ENCODE measurements at regions not wholly inside any gene's neighbourhood (a gene's known extent, or its start where the extent isn't known, plus 50 kb on each side); places are given as distances from the start of the nearest gene placed in this dataset.

GRCh38 chr9:104361207-104361606, 142.9 kb upstream of the OR13F1 start:
- no peak for DNase-seq (ENCODE audit: low spot score)
- no peak overlapping the region for H3K27ac ChIP-seq (ENCODE audit: low read depth in 1 of 2, low read length in 2 of 2)
- no peaks in the 10 kb centered on the region for H3K4me1 ChIP-seq (ENCODE audit: control insufficient read depth in 4 of 4, insufficient read depth in 4 of 4, low read length in 3 of 4)
- no peak overlapping the region for H3K4me3 ChIP-seq (ENCODE audit: low read depth in 1 of 3, low read length in 3 of 3)
- H3K9ac ChIP-seq (ENCODE audit: low read depth in 1 of 2, low read length in 2 of 2): no peak overlapping the region
- no peaks in the 10 kb centered on the region for H3K27me3 ChIP-seq (ENCODE audit: control insufficient read depth in 4 of 4, insufficient read depth in 4 of 4, low read length in 3 of 4)
- no peaks in the 10 kb centered on the region for H3K9me3 ChIP-seq (ENCODE audit: control insufficient read depth in 4 of 4, low read length in 3 of 4)
- no peaks in the 10 kb centered on the region for H3K36me3 ChIP-seq (ENCODE audit: control insufficient read depth in 4 of 4, insufficient read depth in 3 of 4, low read depth in 1 of 4, low read length in 3 of 4)
- TF ChIP-seq EGR1 (IDR thresholded peaks at IDR 0.05; ENCODE audit: low read depth in 2 of 2) (no peak), HNF4G (IDR thresholded peaks at IDR 0.05) (no peak), SP1 (IDR thresholded peaks at IDR 0.05) (no peak), ATF3 (IDR thresholded peaks at IDR 0.05) (no peak), MAX (IDR thresholded peaks at IDR 0.05) (no peak), FOXA2 (IDR thresholded peaks at IDR 0.05) (no peak)
- 89% methylated on average over 11 of the region's 11 CpGs for WGBS

- no peaks in the 10 kb centered on the region for H3K27me3 ChIP-seq (ENCODE audit: control insufficient read depth in 4 of 4, insufficient read depth in 4 of 4, low read length in 3 of 4)
- H3K9me3 ChIP-seq (ENCODE audit: control insufficient read depth in 4 of 4, low read length in 3 of 4): no peaks in the 10 kb centered on the region
- no peak for DNase-seq (ENCODE audit: low spot score)
- no peak overlapping the region for H3K4me3 ChIP-seq (ENCODE audit: low read depth in 1 of 3, low read length in 3 of 3)
- WGBS: 95% methylated on average over 28 of the region's 28 CpGs
- no peaks in the 10 kb centered on the region for H3K36me3 ChIP-seq (ENCODE audit: control insufficient read depth in 4 of 4, insufficient read depth in 3 of 4, low read depth in 1 of 4, low read length in 3 of 4)
- no peak overlapping the region for H3K9ac ChIP-seq (ENCODE audit: low read depth in 1 of 2, low read length in 2 of 2)
- TF ChIP-seq GABPA (IDR thresholded peaks at IDR 0.05 in 1 of 2, conservative IDR thresholded peaks at IDR 0.05 in 1 of 2): no peak
- no peak for TF ChIP-seq HNF4A (conservative IDR thresholded peaks at IDR 0.05)
- TF ChIP-seq JUND (IDR thresholded peaks at IDR 0.05): no peak
- no peak for TF ChIP-seq CTCF (IDR thresholded peaks at IDR 0.05; ENCODE audit: low read depth, low read length, missing input control)
- no peak for TF ChIP-seq FOXA2 (IDR thresholded peaks at IDR 0.05)
- no peak for TF ChIP-seq FOXA1 (IDR thresholded peaks at IDR 0.05)
- no peak for TF ChIP-seq RXRA (IDR thresholded peaks at IDR 0.05)
- TF ChIP-seq REST (IDR thresholded peaks at IDR 0.05): no peak
- no peak for TF ChIP-seq ATF3 (IDR thresholded peaks at IDR 0.05)
- no peak for TF ChIP-seq SP1 (IDR thresholded peaks at IDR 0.05)
- TF ChIP-seq YY1 (IDR thresholded peaks at IDR 0.05): no peak
- no peak for TF ChIP-seq TAF1 (conservative IDR thresholded peaks at IDR 0.05)
- no peak for TF ChIP-seq EGR1 (IDR thresholded peaks at IDR 0.05; ENCODE audit: low read depth in 2 of 2)
- no peak for TF ChIP-seq RAD21 (IDR thresholded peaks at IDR 0.05)
- no peak for TF ChIP-seq NR2F2 (IDR thresholded peaks at IDR 0.05)
- no peak overlapping the region for H3K27ac ChIP-seq (ENCODE audit: low read depth in 1 of 2, low read length in 2 of 2)
- H3K4me1 ChIP-seq (ENCODE audit: control insufficient read depth in 4 of 4, insufficient read depth in 4 of 4, low read length in 3 of 4): no peaks in the 10 kb centered on the region
Observed at GRCh38 chr9:104362912-104363472, 141.1 kb upstream of the OR13F1 start.

Data from liver (tissue), 8 donors.